ENCODE measurements at regions not wholly inside any gene's neighbourhood (a gene's known extent, or its start where the extent isn't known, plus 50 kb on each side); places are given as distances from the start of the nearest gene placed in this dataset.
"Not testable (repeated sequence)": the region's sequence is repeated elsewhere in the genome, so short reads cannot be mapped to it uniquely, and the experiment has no call there.

DNA sequence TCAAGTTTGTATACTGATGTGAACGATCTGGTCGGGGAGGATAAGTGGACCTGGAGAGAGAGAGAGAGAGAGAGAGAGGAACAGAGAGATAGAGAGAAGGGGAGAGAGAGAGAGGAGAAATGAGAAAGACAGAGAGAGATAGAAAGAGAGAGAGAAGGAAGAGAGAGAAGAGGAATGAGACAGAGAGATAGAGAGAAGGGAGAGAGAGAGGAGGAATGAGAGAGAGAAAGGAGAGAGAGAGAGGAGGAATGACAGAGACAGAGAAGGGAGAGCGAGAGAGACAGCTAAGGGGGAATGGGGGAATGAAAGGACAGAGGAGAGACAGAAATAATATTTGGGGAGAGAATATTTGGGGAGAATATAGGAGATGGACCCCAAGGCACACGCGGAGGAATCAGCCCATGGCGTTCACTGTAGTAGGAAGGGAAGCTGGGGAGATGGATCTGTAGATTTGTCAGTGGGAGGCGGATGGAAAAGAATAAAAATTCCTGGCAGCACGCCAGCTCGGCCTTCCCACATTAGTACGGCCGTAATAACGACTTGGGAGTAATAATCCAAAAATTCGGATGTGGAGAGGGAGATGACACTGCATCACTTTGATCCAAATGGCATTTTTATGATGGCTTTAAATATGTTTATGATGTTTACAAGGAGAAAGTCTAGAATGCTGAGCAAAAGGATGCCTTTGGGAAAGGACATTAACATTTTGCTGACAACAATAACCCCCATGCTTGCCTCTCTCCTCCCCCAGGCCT, 159.8 kb upstream of the KCNJ6 start:
- DNase-seq = no peak
- peaks cover 11% of the 10 kb centered on the region for H3K27me3 Mint-ChIP-seq
- H3K9me3 Mint-ChIP-seq = no peaks in the 10 kb centered on the region
- H3K4me3 Mint-ChIP-seq = no peak overlapping the region
- no peaks in the 10 kb centered on the region for H3K36me3 Mint-ChIP-seq
- H3K4me1 Mint-ChIP-seq = no peaks in the 10 kb centered on the region
- H3K27ac Mint-ChIP-seq = no peak overlapping the region

DNA sequence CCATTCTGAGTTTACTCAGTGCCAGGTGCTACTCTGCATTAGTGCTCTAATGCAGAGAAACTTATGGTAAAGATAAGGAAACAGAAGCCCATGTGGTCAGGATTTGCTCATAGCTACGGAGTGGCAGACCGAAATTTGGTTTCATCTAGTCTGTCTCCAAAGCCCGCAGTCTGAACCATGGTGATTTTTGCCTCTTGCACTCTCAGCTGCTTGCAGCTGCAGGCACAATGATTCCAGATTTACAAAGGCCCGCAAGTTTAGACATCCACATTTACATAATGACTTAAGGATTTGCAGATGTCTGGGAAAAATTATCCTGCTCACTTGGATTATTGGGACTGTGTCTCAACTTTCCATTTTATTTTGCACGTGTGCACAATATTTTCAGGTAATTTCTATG, 161.3 kb upstream of the KCNJ6 start:
- Mint-ChIP-seq H3K27ac (no peak overlapping the region), H3K27me3 (peaks cover 7% of the 10 kb centered on the region), H3K9me3 (no peaks in the 10 kb centered on the region), H3K4me3 (no peak overlapping the region), H3K36me3 (no peaks in the 10 kb centered on the region), H3K4me1 (no peaks in the 10 kb centered on the region)
- no peak for DNase-seq

DNA sequence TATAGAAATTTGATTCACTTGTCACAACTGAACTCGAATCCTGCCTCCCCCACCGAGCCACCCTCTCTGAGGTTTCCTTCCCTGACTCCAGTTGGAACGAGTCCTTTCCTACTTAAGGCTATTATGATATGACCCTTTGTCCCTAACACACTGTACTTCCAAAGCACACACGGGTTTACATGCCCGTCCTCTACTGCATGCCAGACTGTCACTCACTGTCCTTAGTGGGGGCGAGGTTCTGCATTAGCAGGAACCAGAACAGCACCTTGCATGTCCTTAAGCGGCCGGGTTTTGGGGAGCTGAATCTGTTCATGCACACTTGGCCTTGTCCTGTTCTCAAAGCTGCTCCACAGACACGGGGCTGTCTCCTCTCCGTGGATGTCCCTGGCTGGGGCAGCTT, 164.6 kb upstream of the KCNJ6 start:
- no peaks in the 10 kb centered on the region for H3K27me3 Mint-ChIP-seq
- H3K4me1 Mint-ChIP-seq = no peaks in the 10 kb centered on the region
- no peak overlapping the region for H3K4me3 Mint-ChIP-seq
- DNase-seq = no peak
- H3K9me3 Mint-ChIP-seq = no peaks in the 10 kb centered on the region
- no peak overlapping the region for H3K27ac Mint-ChIP-seq
- no peaks in the 10 kb centered on the region for H3K36me3 Mint-ChIP-seq

DNA sequence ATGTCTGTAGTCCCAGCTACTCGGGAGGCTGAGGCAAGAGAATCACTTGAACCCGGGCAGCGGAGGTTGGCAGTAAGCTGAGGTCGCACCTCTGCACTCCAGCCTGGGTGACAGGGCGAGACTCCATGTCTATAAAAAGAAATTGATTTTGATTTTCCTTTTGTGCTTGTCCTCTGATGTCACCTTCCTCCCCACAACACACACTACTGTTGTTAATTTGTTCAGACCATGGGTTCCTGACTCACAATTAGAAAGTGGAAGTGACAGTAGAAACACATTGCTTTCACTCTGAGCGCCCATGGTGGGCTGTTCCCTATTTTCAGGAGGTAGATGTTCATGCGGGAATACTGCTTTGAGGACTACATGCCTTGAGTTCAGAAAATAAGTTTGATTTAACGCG, 165.5 kb upstream of the KCNJ6 start:
- Mint-ChIP-seq H3K4me1 (no peaks in the 10 kb centered on the region), H3K4me3 (no peak overlapping the region), H3K36me3 (no peaks in the 10 kb centered on the region), H3K27me3 (no peaks in the 10 kb centered on the region), H3K9me3 (no peaks in the 10 kb centered on the region), H3K27ac (no peak overlapping the region)
- DNase-seq = no peak

DNA sequence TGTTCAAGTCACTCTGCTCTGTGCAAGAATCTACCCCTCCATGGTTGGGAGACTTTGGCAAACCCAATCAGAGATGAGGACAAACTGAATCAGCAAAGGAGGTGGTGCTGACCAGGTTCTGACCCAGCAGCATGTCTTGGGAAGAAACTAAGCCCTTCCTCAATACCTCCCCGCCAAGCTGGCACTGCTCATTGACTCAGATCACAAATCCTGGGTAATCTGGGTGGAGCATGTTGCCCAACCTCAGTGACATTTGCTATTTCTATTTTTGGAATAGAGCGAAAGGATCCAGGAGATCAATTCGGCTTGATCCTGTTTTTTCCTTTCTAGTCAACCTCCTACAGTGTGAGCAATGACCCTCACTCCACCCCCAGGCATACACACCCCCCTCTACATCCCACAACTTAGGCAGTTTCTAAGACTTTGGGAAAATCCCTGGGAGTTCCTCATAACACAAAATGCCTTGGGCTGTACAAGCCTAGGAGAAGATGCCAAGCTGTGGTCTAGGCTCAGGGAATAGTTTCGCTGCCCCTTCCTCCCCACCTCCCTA, 166.8 kb upstream of the KCNJ6 start:
- H3K4me3 Mint-ChIP-seq = no peak overlapping the region
- H3K9me3 Mint-ChIP-seq = no peaks in the 10 kb centered on the region
- H3K27me3 Mint-ChIP-seq = no peaks in the 10 kb centered on the region
- no peak for DNase-seq
- no peak overlapping the region for H3K27ac Mint-ChIP-seq
- no peaks in the 10 kb centered on the region for H3K4me1 Mint-ChIP-seq
- H3K36me3 Mint-ChIP-seq = no peaks in the 10 kb centered on the region

DNA sequence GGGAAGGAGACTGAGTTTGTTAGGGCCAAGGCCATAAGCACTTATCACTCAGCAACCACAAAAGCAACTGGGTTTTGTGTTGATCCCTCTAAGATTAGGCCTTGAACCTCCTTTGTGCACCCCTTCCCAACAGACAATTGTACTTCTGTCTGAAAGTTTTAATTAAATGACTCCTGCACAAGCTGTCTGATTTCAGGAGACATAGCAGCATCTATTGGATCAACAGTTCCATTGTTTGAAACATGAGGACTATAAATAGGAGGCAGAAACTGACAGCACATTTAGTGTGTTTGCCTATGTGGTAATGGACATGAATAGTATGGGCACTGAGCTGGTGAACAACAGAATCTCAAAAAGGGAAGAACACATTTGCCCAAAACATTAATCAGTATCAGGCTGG, 167.3 kb upstream of the KCNJ6 start:
- no peak overlapping the region for H3K27ac Mint-ChIP-seq
- H3K27me3 Mint-ChIP-seq = no peaks in the 10 kb centered on the region
- no peaks in the 10 kb centered on the region for H3K36me3 Mint-ChIP-seq
- no peaks in the 10 kb centered on the region for H3K9me3 Mint-ChIP-seq
- no peaks in the 10 kb centered on the region for H3K4me1 Mint-ChIP-seq
- no peak overlapping the region for H3K4me3 Mint-ChIP-seq
- DNase-seq = no peak

DNA sequence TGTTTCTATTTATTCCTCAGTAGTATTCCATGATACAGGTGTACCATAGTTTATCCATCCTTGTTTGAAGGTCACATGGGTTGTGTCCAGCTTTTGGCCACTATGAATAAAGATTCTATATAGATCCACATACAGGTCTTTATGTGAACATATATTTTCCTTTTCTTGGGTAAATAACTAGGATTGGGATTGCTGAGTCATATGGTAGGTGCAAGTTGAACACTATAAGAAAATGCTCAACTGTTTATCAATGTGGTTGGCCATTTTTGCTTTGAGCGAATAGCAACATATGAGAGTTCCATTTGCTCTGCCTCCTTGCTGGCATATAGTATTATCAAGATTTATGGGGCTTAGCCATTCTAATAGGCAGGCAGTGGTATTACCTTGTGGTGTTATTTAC, 170.2 kb upstream of the KCNJ15 start:
- no peak overlapping the region for H3K27ac Mint-ChIP-seq
- DNase-seq = no peak
- H3K27me3 Mint-ChIP-seq = peaks cover 3% of the 10 kb centered on the region
- H3K36me3 Mint-ChIP-seq = no peaks in the 10 kb centered on the region
- H3K4me1 Mint-ChIP-seq = no peaks in the 10 kb centered on the region
- no peak overlapping the region for H3K4me3 Mint-ChIP-seq
- H3K9me3 Mint-ChIP-seq = no peaks in the 10 kb centered on the region

DNA sequence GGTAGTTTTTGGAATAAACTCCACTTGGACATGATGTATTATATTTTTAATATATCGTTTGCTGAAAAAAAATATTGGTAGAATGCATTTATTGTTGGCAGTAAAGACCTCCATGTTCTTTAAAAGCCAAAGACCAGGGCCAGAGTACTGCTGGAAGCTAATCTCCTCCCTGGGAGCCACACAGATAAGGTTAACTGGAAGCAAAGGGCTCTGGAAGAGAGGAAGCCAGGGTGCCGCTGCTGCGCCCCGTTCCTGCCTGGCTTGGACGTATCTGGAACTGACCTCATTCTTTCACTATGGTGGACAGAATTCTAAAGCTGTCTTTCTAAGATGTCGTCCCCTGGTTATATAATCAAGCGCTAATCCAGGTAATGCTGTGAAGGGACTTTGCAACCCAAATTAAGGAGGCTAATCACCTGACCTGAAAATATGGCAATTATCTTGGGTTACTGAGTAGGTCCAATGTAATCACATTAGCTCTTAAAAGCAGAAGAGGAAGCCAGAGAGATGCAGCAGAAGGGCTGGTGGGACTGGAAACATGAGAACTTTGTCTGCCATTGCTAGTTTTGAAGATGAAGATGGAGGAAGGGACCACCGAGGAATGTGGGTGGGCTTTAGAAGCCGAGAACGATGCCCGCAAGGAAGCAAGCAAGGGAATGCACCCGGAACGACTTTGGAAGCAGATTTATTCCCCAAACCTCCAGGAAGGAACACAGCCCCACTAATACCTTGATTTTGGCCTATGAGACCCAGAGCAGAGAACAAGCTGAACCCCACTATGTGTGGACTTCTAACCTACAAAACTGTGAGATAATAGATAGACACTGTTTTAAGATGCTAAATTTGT, 167.7 kb upstream of the KCNJ15 start:
- Mint-ChIP-seq H3K27me3 (peaks cover 6% of the 10 kb centered on the region), H3K9me3 (no peaks in the 10 kb centered on the region), H3K4me3 (no peak overlapping the region), H3K27ac (no peak overlapping the region), H3K4me1 (no peaks in the 10 kb centered on the region), H3K36me3 (no peaks in the 10 kb centered on the region)
- no peak for DNase-seq

DNA sequence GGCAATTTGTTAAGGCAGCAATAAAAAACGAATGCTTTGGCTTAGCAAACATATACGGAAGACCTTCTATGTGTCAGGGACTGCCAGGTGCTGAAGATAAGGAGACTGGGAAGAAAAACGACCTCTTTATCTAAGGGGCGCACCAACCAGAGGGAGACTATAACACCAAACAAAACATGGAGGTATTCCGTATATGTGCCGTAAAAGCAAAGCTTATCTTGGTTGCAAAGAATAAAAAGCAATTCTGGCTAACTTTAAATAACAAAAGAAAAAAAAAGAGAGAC, 167.1 kb upstream of the KCNJ15 start:
- H3K4me3 Mint-ChIP-seq = no peak overlapping the region
- DNase-seq = no peak
- peaks cover 6% of the 10 kb centered on the region for H3K27me3 Mint-ChIP-seq
- no peak overlapping the region for H3K27ac Mint-ChIP-seq
- H3K36me3 Mint-ChIP-seq = no peaks in the 10 kb centered on the region
- no peaks in the 10 kb centered on the region for H3K9me3 Mint-ChIP-seq
- H3K4me1 Mint-ChIP-seq = no peaks in the 10 kb centered on the region

DNA sequence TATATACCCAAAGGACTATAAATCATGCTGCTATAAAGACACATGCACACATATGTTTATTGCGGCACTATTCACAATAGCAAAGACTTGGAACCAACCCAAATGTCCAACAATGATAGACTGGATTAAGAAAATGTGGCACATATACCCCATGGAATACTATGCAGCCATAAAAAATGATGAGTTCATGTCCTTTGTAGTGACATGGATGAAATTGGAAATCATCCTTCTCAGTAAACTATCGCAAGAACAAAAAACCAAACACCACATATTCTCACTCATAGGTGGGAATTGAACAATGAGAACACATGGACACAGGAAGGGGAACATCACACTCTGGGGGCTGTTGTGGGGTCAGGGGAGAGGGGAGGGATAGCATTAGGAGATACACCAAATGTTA, 165.7 kb upstream of the KCNJ15 start:
- not testable (repeated sequence) for H3K36me3 Mint-ChIP-seq, H3K4me1 Mint-ChIP-seq, H3K27me3 Mint-ChIP-seq, H3K27ac Mint-ChIP-seq, DNase-seq, H3K9me3 Mint-ChIP-seq, H3K4me3 Mint-ChIP-seq

DNA sequence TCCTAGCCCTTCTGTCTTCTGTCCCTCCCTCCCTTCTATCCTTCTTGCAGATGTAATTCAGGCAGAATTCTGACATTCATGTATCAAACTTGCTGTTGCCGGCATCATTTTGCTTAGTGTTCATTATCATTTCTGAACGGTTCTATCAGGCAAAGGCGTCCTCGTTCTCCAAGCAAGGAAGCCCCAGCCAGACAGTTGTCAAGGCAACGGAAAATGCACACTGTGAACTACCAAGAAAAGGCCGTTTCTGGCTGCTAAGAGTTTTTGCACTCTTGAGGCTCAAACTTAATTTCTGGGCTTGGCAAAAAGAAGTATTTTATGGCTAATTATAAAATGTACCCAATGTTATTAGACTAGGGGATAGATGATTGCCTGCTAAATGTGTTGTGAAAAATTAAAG, 164.7 kb upstream of the KCNJ15 start:
- H3K9me3 Mint-ChIP-seq = peaks cover 2% of the 10 kb centered on the region
- peaks cover 10% of the 10 kb centered on the region for H3K27me3 Mint-ChIP-seq
- H3K36me3 Mint-ChIP-seq = no peaks in the 10 kb centered on the region
- H3K4me1 Mint-ChIP-seq = no peaks in the 10 kb centered on the region
- no peak overlapping the region for H3K4me3 Mint-ChIP-seq
- DNase-seq = no peak
- H3K27ac Mint-ChIP-seq = no peak overlapping the region

DNA sequence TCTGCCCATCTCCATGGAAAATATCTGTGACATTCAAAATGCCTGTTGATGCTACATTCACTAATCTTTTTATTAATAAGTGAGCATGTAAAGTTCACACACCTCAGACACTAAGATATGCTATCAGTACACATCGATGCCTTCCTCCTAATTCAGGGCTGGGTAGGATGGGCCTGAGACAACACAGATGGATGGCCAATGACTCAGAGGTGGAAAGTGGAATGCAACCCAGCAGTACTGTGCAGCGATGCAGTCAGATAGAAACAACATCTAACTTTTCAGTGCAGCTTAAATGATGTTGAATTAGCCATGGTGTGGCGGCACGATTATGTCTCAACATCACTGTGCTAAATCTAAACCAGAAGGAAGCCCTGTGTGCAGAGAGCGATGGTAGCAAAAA, 161.6 kb upstream of the KCNJ15 start:
- Mint-ChIP-seq H3K4me3 (no peak overlapping the region), H3K27me3 (peaks cover 11% of the 10 kb centered on the region), H3K36me3 (no peaks in the 10 kb centered on the region), H3K27ac (no peak overlapping the region), H3K9me3 (peaks cover 7% of the 10 kb centered on the region), H3K4me1 (no peaks in the 10 kb centered on the region)
- DNase-seq = no peak

DNA sequence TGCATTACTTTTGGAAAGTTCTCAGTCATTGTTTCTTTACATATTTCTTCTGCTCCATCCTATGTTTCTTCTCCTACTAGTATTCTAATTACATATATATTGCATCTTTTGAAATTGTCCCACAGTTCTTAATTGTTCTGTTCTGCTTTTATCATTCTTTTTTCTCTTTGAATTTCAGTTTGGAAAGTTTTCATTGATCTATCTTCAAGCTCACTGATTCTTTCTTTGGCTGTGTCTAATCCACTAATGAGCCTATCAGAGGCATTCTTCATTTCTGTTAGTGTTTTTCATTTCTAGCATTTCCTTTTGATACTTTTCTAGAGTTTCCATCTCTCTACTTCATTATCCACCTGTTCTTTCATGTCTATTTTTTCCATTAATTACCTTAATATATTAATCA, 159.0 kb upstream of the KCNJ15 start:
- H3K9me3 Mint-ChIP-seq = peaks cover 7% of the 10 kb centered on the region
- H3K27me3 Mint-ChIP-seq = peaks cover 27% of the 10 kb centered on the region
- H3K36me3 Mint-ChIP-seq = no peaks in the 10 kb centered on the region
- no peak for DNase-seq
- no peak overlapping the region for H3K27ac Mint-ChIP-seq
- H3K4me1 Mint-ChIP-seq = no peaks in the 10 kb centered on the region
- H3K4me3 Mint-ChIP-seq = no peak overlapping the region

DNA sequence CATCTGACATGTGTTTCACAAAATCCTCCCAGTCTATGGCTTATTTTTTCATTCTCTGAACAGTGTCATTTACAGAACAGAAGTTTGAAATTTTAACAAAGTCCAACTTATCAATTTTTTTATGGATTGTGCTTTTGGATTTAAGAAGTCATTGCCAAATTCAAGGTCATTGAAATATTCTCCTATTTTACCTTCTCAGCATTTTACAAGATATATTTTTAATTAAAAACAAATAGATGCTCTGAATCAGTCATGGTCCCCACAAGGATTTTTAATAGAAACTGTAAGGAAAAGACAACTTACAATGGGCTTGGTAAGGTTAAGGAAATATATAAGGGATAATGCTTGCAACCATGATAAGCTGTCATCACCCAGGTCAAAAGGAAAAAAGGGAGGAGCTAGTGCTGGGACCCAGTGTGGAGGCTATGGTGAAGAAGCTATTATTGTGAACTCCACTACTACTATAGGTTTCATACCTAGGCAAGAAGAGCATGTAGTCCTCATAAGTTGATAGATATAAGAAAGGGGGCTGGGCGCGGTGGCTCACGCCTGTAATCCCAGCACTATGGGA, 144.5 kb upstream of the KCNJ15 start:
- no peak for DNase-seq
- Mint-ChIP-seq H3K4me1 (peaks cover 2% of the 10 kb centered on the region), H3K9me3 (no peaks in the 10 kb centered on the region), H3K36me3 (no peaks in the 10 kb centered on the region), H3K4me3 (no peak overlapping the region), H3K27ac (no peak overlapping the region), H3K27me3 (peaks cover 6% of the 10 kb centered on the region)

DNA sequence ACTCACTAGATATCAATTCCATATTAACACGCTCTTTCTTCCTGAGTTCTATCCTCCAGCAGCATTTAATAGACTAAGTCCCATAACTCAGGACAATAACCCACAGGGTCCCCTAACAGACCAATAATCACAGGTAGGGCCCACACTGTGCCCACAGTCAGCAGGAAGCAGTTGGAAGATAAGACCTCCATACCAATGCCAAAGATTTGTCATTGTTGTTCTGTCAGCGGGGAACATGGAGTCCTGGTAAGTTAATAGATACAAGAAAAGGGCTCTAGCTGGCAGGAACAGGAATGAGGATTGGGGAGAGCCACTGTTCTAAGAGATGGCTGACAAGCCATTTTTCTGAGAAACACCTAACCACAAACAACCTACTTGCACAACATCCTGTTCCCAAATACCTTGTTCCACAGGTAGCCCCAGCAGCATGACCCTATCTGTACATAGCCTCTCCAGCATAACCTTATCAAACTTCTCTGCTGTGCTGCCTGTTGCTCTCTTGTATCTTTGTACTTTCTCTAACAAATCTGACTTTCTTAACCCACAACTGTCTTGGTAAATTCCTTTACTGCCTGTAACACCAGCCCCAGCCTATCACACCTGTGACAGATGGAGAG, 142.0 kb upstream of the KCNJ15 start:
- no peak for DNase-seq
- no peak overlapping the region for H3K4me3 Mint-ChIP-seq
- no peak overlapping the region for H3K27ac Mint-ChIP-seq
- peaks cover 2% of the 10 kb centered on the region for H3K4me1 Mint-ChIP-seq
- no peaks in the 10 kb centered on the region for H3K36me3 Mint-ChIP-seq
- peaks cover 6% of the 10 kb centered on the region for H3K27me3 Mint-ChIP-seq
- no peaks in the 10 kb centered on the region for H3K9me3 Mint-ChIP-seq
